C1 segment of cervical spinal cord (tissue), 14 donors: ENCODE measurements at regions not wholly inside any gene's neighbourhood (a gene's known extent, or its start where the extent isn't known, plus 50 kb on each side); places are given as distances from the start of the nearest gene placed in this dataset.

Experiments used
- DNase-seq, 14 donors: peaks; one replicate each; lab custom pipeline; 2025; lab: John Stamatoyannopoulos, UW

- no peak for DNase-seq
These were observed 217.0 kb downstream of the GAS1 start for GRCh38 chr9:86730163-86730928.

- no peak for DNase-seq
These were observed 222.8 kb downstream of the GAS1 start for GRCh38 chr9:86724529-86724928.

- no peak for DNase-seq
These were observed 224.0 kb downstream of the GAS1 start for GRCh38 chr9:86723346-86723745.

GRCh38 chr9:86722706-86723075 is 224.6 kb downstream of the GAS1 start:
- DNase-seq: no peak

- DNase-seq: no peak
These were observed 225.2 kb downstream of the GAS1 start for GRCh38 chr9:86721843-86722705.

GRCh38 chr9:86721226-86721781 is 226.0 kb downstream of the GAS1 start:
- no peak for DNase-seq

GRCh38 chr9:86720639-86721225 is 226.6 kb downstream of the GAS1 start:
- DNase-seq: no peak

- no peak for DNase-seq
These were observed 228.8 kb downstream of the GAS1 start for GRCh38 chr9:86718388-86719049.

GRCh38 chr9:86716326-86716922 is 230.9 kb downstream of the GAS1 start:
- no peak for DNase-seq

GRCh38 chr9:86714999-86715398 is 232.3 kb downstream of the GAS1 start:
- DNase-seq: no peak

GRCh38 chr9:86713970-86714369 is 233.3 kb downstream of the GAS1 start:
- no peak for DNase-seq

- DNase-seq: no peak
These were observed 233.8 kb downstream of the GAS1 start for GRCh38 chr9:86713470-86713869.

- DNase-seq: no peak
These were observed 238.1 kb downstream of the GAS1 start for GRCh38 chr9:86708918-86709835.

GRCh38 chr9:86707932-86708510 is 239.3 kb downstream of the GAS1 start:
- no peak for DNase-seq

GRCh38 chr9:86706391-86706790 is 240.9 kb downstream of the GAS1 start:
- no peak for DNase-seq

- no peak for DNase-seq
These were observed 241.8 kb downstream of the GAS1 start for GRCh38 chr9:86705490-86705889.

- no peak for DNase-seq
These were observed 244.0 kb downstream of the GAS1 start for GRCh38 chr9:86703346-86703745.

- peak in 4 of 14 donors; percentile 0 to 17 (median 5) for DNase-seq
These were observed 246.7 kb downstream of the GAS1 start for GRCh38 chr9:86700629-86701028.

GRCh38 chr9:86697999-86698398 is 249.3 kb downstream of the GAS1 start:
- DNase-seq: no peak

GRCh38 chr9:86697213-86697612 is 250.1 kb downstream of the GAS1 start:
- DNase-seq: no peak
